ENCODE measurements at regions not wholly inside any gene's neighbourhood (a gene's known extent, or its start where the extent isn't known, plus 50 kb on each side); places are given as distances from the start of the nearest gene placed in this dataset.

GRCh38 chr5:141772281-141772680 lies 90.3 kb upstream of the ARAP3 start:
- peaks cover 2% of the 10 kb centered on the region for H3K27me3 Mint-ChIP-seq (ENCODE audit: low read depth)
- no peak for DNase-seq (ENCODE audit: low spot score)
- no peaks in the 10 kb centered on the region for H3K9me3 Mint-ChIP-seq
- H3K36me3 Mint-ChIP-seq (ENCODE audit: low read depth): no peaks in the 10 kb centered on the region
- H3K27ac Mint-ChIP-seq: no peak overlapping the region
- H3K4me3 Mint-ChIP-seq (ENCODE audit: low read depth): no peak overlapping the region
- intact Hi-C loops (cut with micrococcal nuclease): no loop called here
- H3K4me1 Mint-ChIP-seq (ENCODE audit: low read depth): no peaks in the 10 kb centered on the region

GRCh38 chr5:141771562-141771961 lies 89.5 kb upstream of the ARAP3 start:
- intact Hi-C loops (cut with micrococcal nuclease): no loop called here
- no peaks in the 10 kb centered on the region for H3K4me1 Mint-ChIP-seq (ENCODE audit: low read depth)
- no peak overlapping the region for H3K4me3 Mint-ChIP-seq (ENCODE audit: low read depth)
- H3K27me3 Mint-ChIP-seq (ENCODE audit: low read depth): peaks cover 2% of the 10 kb centered on the region
- H3K36me3 Mint-ChIP-seq (ENCODE audit: low read depth): no peaks in the 10 kb centered on the region
- H3K27ac Mint-ChIP-seq: no peak overlapping the region
- no peak for DNase-seq (ENCODE audit: low spot score)
- no peaks in the 10 kb centered on the region for H3K9me3 Mint-ChIP-seq

GRCh38 chr5:141771031-141771430 lies 89.0 kb upstream of the ARAP3 start:
- Mint-ChIP-seq H3K27me3 (ENCODE audit: low read depth) (peaks cover 2% of the 10 kb centered on the region), H3K27ac (no peak overlapping the region), H3K4me1 (ENCODE audit: low read depth) (no peaks in the 10 kb centered on the region), H3K9me3 (no peaks in the 10 kb centered on the region), H3K4me3 (ENCODE audit: low read depth) (no peak overlapping the region), H3K36me3 (ENCODE audit: low read depth) (no peaks in the 10 kb centered on the region)
- intact Hi-C loops (cut with micrococcal nuclease): no loop called here
- DNase-seq (ENCODE audit: low spot score): no peak

GRCh38 chr5:141769671-141770070 lies 87.6 kb upstream of the ARAP3 start:
- Mint-ChIP-seq H3K27me3 (ENCODE audit: low read depth) (peaks cover 2% of the 10 kb centered on the region), H3K9me3 (no peaks in the 10 kb centered on the region), H3K4me3 (ENCODE audit: low read depth) (no peak overlapping the region), H3K36me3 (ENCODE audit: low read depth) (no peaks in the 10 kb centered on the region), H3K4me1 (ENCODE audit: low read depth) (no peaks in the 10 kb centered on the region), H3K27ac (no peak overlapping the region)
- no peak for DNase-seq (ENCODE audit: low spot score)
- intact Hi-C loops (cut with micrococcal nuclease): no loop called here

- no peaks in the 10 kb centered on the region for H3K36me3 Mint-ChIP-seq (ENCODE audit: low read depth)
- H3K4me3 Mint-ChIP-seq (ENCODE audit: low read depth): no peak overlapping the region
- DNase-seq (ENCODE audit: low spot score): no peak
- H3K9me3 Mint-ChIP-seq: no peaks in the 10 kb centered on the region
- H3K4me1 Mint-ChIP-seq (ENCODE audit: low read depth): no peaks in the 10 kb centered on the region
- intact Hi-C loops (cut with micrococcal nuclease): no loop called here
- H3K27me3 Mint-ChIP-seq (ENCODE audit: low read depth): peaks cover 5% of the 10 kb centered on the region
- H3K27ac Mint-ChIP-seq: no peak overlapping the region
These were observed 85.6 kb upstream of the ARAP3 start for GRCh38 chr5:141767671-141768070.

- peaks cover 10% of the 10 kb centered on the region for H3K27me3 Mint-ChIP-seq (ENCODE audit: low read depth)
- H3K4me3 Mint-ChIP-seq (ENCODE audit: low read depth): no peak overlapping the region
- no peak for DNase-seq (ENCODE audit: low spot score)
- intact Hi-C loops (cut with micrococcal nuclease): no loop called here
- H3K4me1 Mint-ChIP-seq (ENCODE audit: low read depth): no peaks in the 10 kb centered on the region
- H3K36me3 Mint-ChIP-seq (ENCODE audit: low read depth): no peaks in the 10 kb centered on the region
- no peaks in the 10 kb centered on the region for H3K9me3 Mint-ChIP-seq
- H3K27ac Mint-ChIP-seq: no peak overlapping the region
These were observed 84.0 kb upstream of the ARAP3 start for GRCh38 chr5:141765896-141766551.

- Mint-ChIP-seq H3K36me3 (ENCODE audit: low read depth) (no peaks in the 10 kb centered on the region), H3K4me3 (ENCODE audit: low read depth) (no peak overlapping the region), H3K9me3 (no peaks in the 10 kb centered on the region), H3K4me1 (ENCODE audit: low read depth) (no peaks in the 10 kb centered on the region), H3K27ac (no peak overlapping the region), H3K27me3 (ENCODE audit: low read depth) (peaks cover 22% of the 10 kb centered on the region)
- no peak for DNase-seq (ENCODE audit: low spot score)
- intact Hi-C loops (cut with micrococcal nuclease): no loop called here
These were observed 81.5 kb upstream of the ARAP3 start for GRCh38 chr5:141763541-141763940.

GRCh38 chr5:141762790-141763368 lies 80.8 kb upstream of the ARAP3 start:
- Mint-ChIP-seq H3K9me3 (no peaks in the 10 kb centered on the region), H3K27me3 (ENCODE audit: low read depth) (peaks cover 29% of the 10 kb centered on the region), H3K36me3 (ENCODE audit: low read depth) (no peaks in the 10 kb centered on the region), H3K27ac (no peak overlapping the region), H3K4me3 (ENCODE audit: low read depth) (no peak overlapping the region), H3K4me1 (ENCODE audit: low read depth) (no peaks in the 10 kb centered on the region)
- DNase-seq (ENCODE audit: low spot score): no peak
- intact Hi-C loops (cut with micrococcal nuclease): no loop called here

- no peak overlapping the region for H3K4me3 Mint-ChIP-seq (ENCODE audit: low read depth)
- H3K27ac Mint-ChIP-seq: no peak overlapping the region
- no peaks in the 10 kb centered on the region for H3K36me3 Mint-ChIP-seq (ENCODE audit: low read depth)
- H3K27me3 Mint-ChIP-seq (ENCODE audit: low read depth): peaks cover 34% of the 10 kb centered on the region
- DNase-seq (ENCODE audit: low spot score): no peak
- H3K4me1 Mint-ChIP-seq (ENCODE audit: low read depth): no peaks in the 10 kb centered on the region
- intact Hi-C loops (cut with micrococcal nuclease): no loop called here
- no peaks in the 10 kb centered on the region for H3K9me3 Mint-ChIP-seq
These were observed 80.3 kb upstream of the ARAP3 start for GRCh38 chr5:141762316-141762715.

- Mint-ChIP-seq H3K4me3 (ENCODE audit: low read depth) (no peak overlapping the region), H3K9me3 (no peaks in the 10 kb centered on the region), H3K27me3 (ENCODE audit: low read depth) (peaks cover 41% of the 10 kb centered on the region), H3K4me1 (ENCODE audit: low read depth) (no peaks in the 10 kb centered on the region), H3K27ac (no peak overlapping the region), H3K36me3 (ENCODE audit: low read depth) (no peaks in the 10 kb centered on the region)
- intact Hi-C loops (cut with micrococcal nuclease): no loop called here
- no peak for DNase-seq (ENCODE audit: low spot score)
These were observed 78.7 kb upstream of the ARAP3 start for GRCh38 chr5:141760753-141761152.

GRCh38 chr5:141760193-141760592 lies 78.2 kb upstream of the ARAP3 start:
- Mint-ChIP-seq H3K4me1 (ENCODE audit: low read depth) (no peaks in the 10 kb centered on the region), H3K4me3 (ENCODE audit: low read depth) (no peak overlapping the region), H3K36me3 (ENCODE audit: low read depth) (no peaks in the 10 kb centered on the region), H3K27me3 (ENCODE audit: low read depth) (peaks cover 41% of the 10 kb centered on the region), H3K9me3 (no peaks in the 10 kb centered on the region), H3K27ac (no peak overlapping the region)
- intact Hi-C loops (cut with micrococcal nuclease): no loop called here
- no peak for DNase-seq (ENCODE audit: low spot score)

- no peak overlapping the region for H3K27ac Mint-ChIP-seq
- H3K4me3 Mint-ChIP-seq (ENCODE audit: low read depth): no peak overlapping the region
- peaks cover 44% of the 10 kb centered on the region for H3K27me3 Mint-ChIP-seq (ENCODE audit: low read depth)
- no peaks in the 10 kb centered on the region for H3K9me3 Mint-ChIP-seq
- no peaks in the 10 kb centered on the region for H3K4me1 Mint-ChIP-seq (ENCODE audit: low read depth)
- no peak for DNase-seq (ENCODE audit: low spot score)
- intact Hi-C loops (cut with micrococcal nuclease): no loop called here
- H3K36me3 Mint-ChIP-seq (ENCODE audit: low read depth): no peaks in the 10 kb centered on the region
These were observed 76.4 kb upstream of the ARAP3 start for GRCh38 chr5:141758310-141758998.

- Mint-ChIP-seq H3K36me3 (ENCODE audit: low read depth) (no peaks in the 10 kb centered on the region), H3K27me3 (ENCODE audit: low read depth) (peaks cover 49% of the 10 kb centered on the region), H3K9me3 (no peaks in the 10 kb centered on the region), H3K4me3 (ENCODE audit: low read depth) (no peak overlapping the region), H3K4me1 (ENCODE audit: low read depth) (no peaks in the 10 kb centered on the region), H3K27ac (no peak overlapping the region)
- intact Hi-C loops (cut with micrococcal nuclease): no loop called here
- no peak for DNase-seq (ENCODE audit: low spot score)
These were observed 75.4 kb upstream of the ARAP3 start for GRCh38 chr5:141757402-141757801.
